Mucosa of descending colon (tissue), 3 donors: ENCODE measurements at regions not wholly inside any gene's neighbourhood (a gene's known extent, or its start where the extent isn't known, plus 50 kb on each side); places are given as distances from the start of the nearest gene placed in this dataset.

ENCODE experiments used
- ATAC-seq: fragments of 200-7000 bp; cut with Tn5 transposase; one replicate; pipeline ENCODE4 v1.9.1; 2020; ENCODE audit warnings: mild to moderate bottlenecking, moderate library complexity
- DNase-seq, 3 donors: peaks; one replicate each; pipeline ENCODE4 v3.0.0-alpha.2; 2020
- H3K36me3 ChIP-seq: fragments of 200-600 bp; one replicate; pipeline ENCODE4 v1.8.0; 2021; ENCODE audit warnings: low read depth, mild to moderate bottlenecking
- H3K4me1 ChIP-seq: fragments of 200-600 bp; one replicate; pipeline ENCODE4 v1.8.0; 2021; ENCODE audit warnings: low read depth, mild to moderate bottlenecking
- H3K4me3 ChIP-seq: fragments of 200-600 bp; one replicate; pipeline ENCODE4 v1.8.0; 2021; ENCODE audit warnings: mild to moderate bottlenecking
- H3K9me3 ChIP-seq: fragments of 200-600 bp; one replicate; pipeline ENCODE4 v1.8.0; 2021; ENCODE audit warnings: mild to moderate bottlenecking
- intact Hi-C, 2 donors: fragments of 100-400 bp; cut with DNase I in 1 of 2; cut with micrococcal nuclease in 1 of 2; formaldehyde crosslinking; loops; one replicate each; pipeline versions ENCODE4 v1.11.0 to v1.11.1; 2022; cut with DNase I, micrococcal nuclease
- TF ChIP-seq, protein P1 (sequence below): fragments of 200-600 bp; IDR thresholded peaks from one replicate; pipeline ENCODE4 v1.8.0; 2022; ENCODE audit warnings: antibody characterized with exemption, mild to moderate bottlenecking
- donor health status: DM: no; HTN: no; CAD: no; lungs with moderate emphysema.
- donor health status: DM: no; HTN: no; CAD: no.
- donor health status: DM: no; HTN: yes; CAD: no.

DNA sequence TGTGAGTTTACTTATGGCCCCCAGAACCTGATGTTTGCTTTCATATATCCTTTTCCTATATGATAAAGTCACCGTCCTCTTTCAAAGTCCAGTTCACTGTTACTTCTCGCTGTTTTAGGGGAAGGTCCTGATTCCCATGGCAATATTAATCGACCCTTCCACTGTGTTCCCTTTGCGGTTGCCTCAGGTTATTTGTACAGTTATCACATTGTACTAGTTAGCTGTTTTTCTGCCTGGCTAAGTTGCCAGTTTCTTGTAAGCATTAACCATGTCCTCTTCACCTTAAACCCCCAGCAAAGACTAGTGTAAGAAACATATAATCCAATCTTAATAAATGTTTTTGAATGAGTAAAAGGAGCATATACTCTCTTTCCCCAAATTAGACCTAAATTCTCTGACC lies 115.0 kb upstream of the PPFIA2 start:
- ATAC-seq (no peak), DNase-seq (no peak)
- H3K4me3 ChIP-seq: no peak overlapping the region
- TF ChIP-seq, protein P1, sequence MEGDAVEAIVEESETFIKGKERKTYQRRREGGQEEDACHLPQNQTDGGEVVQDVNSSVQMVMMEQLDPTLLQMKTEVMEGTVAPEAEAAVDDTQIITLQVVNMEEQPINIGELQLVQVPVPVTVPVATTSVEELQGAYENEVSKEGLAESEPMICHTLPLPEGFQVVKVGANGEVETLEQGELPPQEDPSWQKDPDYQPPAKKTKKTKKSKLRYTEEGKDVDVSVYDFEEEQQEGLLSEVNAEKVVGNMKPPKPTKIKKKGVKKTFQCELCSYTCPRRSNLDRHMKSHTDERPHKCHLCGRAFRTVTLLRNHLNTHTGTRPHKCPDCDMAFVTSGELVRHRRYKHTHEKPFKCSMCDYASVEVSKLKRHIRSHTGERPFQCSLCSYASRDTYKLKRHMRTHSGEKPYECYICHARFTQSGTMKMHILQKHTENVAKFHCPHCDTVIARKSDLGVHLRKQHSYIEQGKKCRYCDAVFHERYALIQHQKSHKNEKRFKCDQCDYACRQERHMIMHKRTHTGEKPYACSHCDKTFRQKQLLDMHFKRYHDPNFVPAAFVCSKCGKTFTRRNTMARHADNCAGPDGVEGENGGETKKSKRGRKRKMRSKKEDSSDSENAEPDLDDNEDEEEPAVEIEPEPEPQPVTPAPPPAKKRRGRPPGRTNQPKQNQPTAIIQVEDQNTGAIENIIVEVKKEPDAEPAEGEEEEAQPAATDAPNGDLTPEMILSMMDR: no peak
- no peaks in the 10 kb centered on the region for H3K36me3 ChIP-seq
- H3K4me1 ChIP-seq: no peaks in the 10 kb centered on the region
- no peaks in the 10 kb centered on the region for H3K9me3 ChIP-seq
- intact Hi-C loops: no loop called here

DNA sequence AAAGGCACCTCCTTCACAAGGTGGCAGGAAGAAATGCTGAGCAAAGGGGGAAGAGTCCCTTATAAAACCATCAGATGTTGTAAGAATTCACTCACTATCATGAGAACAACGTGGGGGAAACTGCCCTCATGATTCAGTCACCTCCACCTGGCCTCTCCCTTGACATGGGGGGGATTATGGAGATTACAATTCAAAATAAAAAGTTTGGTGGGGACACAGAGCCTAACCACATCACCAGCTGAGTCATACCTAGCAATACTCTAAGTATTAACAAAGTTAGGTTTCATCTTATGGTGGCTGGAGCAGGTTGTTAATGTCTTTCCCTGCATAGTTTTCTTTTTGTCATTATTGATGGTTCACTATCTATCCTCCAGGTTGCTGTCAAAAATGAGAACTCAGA lies 113.2 kb upstream of the PPFIA2 start:
- H3K36me3 ChIP-seq: no peaks in the 10 kb centered on the region
- H3K9me3 ChIP-seq: no peaks in the 10 kb centered on the region
- no peak overlapping the region for H3K4me3 ChIP-seq
- intact Hi-C loops: no loop called here
- DNase-seq (no peak), ATAC-seq (no peak)
- TF ChIP-seq, protein P1: no peak
- H3K4me1 ChIP-seq: no peaks in the 10 kb centered on the region

DNA sequence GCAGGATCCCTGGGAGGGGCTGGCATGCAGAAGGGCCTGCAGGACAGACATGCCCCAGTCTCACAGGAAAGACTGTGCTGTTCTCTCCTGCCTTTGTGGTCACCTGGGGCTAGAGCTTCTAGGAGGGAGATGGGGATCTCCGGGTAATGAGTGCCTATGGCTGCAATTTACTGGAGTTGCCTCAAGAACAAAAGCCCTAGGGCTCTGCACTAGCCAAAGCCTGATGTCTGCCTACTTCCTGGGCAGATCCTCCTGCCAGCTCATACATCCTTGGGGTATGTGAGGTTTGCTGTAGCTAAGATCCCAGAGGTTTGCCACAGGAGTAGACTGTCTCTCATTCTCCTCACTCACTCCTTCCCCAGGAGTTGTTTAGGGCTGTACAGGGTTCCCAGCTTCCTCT lies 106.9 kb upstream of the PPFIA2 start:
- no peak for DNase-seq
- Histone ChIP-seq H3K36me3 (no peaks in the 10 kb centered on the region), H3K4me1 (no peaks in the 10 kb centered on the region), H3K4me3 (no peak overlapping the region), H3K9me3 (no peaks in the 10 kb centered on the region)
- ATAC-seq: no peak
- intact Hi-C loops: no loop called here
- TF ChIP-seq, protein P1: no peak

DNA sequence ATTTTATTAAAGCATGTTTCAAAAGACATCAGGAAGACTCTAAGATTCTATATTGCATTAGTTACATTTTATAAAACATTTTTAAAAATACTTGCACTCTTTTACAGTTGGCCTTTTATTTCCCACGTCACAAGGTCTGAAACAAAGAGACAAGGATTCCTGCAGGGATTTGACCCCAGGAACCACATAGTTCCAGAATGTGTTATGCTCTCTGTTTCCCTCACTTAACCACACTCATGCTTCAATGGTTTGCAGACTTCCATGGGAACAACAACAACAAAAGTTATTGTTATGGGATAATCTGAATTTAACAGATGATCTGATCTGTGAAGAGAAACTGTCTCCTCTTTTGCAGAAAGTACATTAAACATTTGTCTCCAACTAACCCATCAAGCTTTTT lies 104.3 kb upstream of the PPFIA2 start:
- DNase-seq (no peak), ATAC-seq (no peak)
- intact Hi-C loops: no loop called here
- TF ChIP-seq, protein P1: no peak
- Histone ChIP-seq H3K4me3 (no peak overlapping the region), H3K4me1 (no peaks in the 10 kb centered on the region), H3K36me3 (no peaks in the 10 kb centered on the region), H3K9me3 (no peaks in the 10 kb centered on the region)

DNA sequence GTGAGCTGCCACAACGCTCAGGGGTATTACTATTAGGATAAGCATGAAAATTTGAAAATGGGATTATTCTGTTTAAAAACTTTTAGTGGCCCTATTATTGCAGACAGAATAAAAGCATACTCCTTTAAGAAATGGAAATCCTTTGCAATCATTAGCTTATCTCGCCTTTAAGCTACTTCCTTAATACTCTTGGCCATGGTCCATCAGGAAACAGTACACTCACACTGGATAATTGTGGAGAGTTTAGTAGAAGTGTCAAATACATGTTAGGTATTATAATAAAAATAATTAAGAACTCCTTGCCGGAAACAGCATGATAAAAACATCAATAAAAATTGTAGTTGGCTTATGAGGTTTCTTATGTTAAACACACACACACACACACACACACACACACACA lies 100.4 kb upstream of the PPFIA2 start:
- TF ChIP-seq, protein P1: no peak
- Histone ChIP-seq H3K36me3 (no peaks in the 10 kb centered on the region), H3K9me3 (no peaks in the 10 kb centered on the region), H3K4me3 (no peak overlapping the region), H3K4me1 (no peaks in the 10 kb centered on the region)
- DNase-seq (peak in 1 of 3 donors; percentile 43), ATAC-seq (peak; percentile 90)
- intact Hi-C loops: no loop called here

DNA sequence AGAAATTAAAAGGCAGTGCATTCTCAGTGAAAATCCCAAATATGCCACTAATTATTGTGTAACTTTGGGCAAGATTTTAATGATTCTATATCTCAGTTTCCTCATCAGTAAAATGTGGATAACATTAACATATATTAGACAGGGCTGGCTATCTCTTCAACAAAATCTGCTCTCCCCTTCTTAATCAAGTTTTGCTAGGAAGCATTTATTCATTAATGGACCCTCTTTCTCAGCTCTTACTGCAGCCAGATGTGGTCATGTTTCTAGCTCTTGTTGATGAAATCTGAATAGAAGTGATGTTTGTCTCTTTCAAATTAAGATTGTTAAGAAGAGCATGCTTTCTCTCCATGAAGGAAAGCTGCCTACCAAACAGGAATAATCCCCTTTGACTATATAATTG lies 84.4 kb upstream of the PPFIA2 start:
- no peaks in the 10 kb centered on the region for H3K9me3 ChIP-seq
- H3K4me3 ChIP-seq: no peak overlapping the region
- TF ChIP-seq, protein P1: no peak
- intact Hi-C loops: no loop called here
- no peak for DNase-seq
- H3K4me1 ChIP-seq: no peaks in the 10 kb centered on the region
- ATAC-seq: no peak
- no peaks in the 10 kb centered on the region for H3K36me3 ChIP-seq
